LNCAP (cell line): ENCODE measurements at regions not wholly inside any gene's neighbourhood (a gene's known extent, or its start where the extent isn't known, plus 50 kb on each side); places are given as distances from the start of the nearest gene placed in this dataset.

Source experiments
- TF ChIP-seq, protein P1 (sequence below): fragments of 450-650 bp; IDR thresholded peaks from 2 replicates; pipeline ENCODE4 v1.5.1; 2017; ENCODE audit warnings: mild to moderate bottlenecking

DNA sequence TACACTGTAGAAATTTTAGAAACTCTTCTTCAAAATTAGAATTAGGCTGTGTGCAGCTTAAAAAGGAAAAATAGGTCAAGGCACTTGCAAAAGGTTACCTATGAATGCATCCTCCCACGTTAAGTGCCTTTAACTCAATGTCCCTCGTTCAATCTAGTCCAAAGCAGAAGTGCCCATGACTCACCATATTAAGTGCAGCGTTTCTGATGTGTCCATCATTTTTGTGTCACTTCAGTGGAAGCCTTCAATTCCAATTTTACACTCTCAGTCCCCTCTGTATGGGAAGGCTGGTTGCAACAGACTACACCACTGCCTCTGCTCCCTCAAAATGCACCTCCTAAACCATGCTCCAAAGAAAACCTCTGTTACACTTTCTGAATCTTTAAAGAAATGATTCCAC lies 53.4 kb downstream of the FOXB1 start:
- TF ChIP-seq, protein P1, sequence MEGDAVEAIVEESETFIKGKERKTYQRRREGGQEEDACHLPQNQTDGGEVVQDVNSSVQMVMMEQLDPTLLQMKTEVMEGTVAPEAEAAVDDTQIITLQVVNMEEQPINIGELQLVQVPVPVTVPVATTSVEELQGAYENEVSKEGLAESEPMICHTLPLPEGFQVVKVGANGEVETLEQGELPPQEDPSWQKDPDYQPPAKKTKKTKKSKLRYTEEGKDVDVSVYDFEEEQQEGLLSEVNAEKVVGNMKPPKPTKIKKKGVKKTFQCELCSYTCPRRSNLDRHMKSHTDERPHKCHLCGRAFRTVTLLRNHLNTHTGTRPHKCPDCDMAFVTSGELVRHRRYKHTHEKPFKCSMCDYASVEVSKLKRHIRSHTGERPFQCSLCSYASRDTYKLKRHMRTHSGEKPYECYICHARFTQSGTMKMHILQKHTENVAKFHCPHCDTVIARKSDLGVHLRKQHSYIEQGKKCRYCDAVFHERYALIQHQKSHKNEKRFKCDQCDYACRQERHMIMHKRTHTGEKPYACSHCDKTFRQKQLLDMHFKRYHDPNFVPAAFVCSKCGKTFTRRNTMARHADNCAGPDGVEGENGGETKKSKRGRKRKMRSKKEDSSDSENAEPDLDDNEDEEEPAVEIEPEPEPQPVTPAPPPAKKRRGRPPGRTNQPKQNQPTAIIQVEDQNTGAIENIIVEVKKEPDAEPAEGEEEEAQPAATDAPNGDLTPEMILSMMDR: no peak

- TF ChIP-seq, protein P1: no peak
Observed at GRCh38 chr15:60059186-60059585, 55.1 kb downstream of the FOXB1 start.

- TF ChIP-seq, protein P1: no peak
Observed at GRCh38 chr15:60061758-60062157, 57.6 kb downstream of the FOXB1 start.

DNA sequence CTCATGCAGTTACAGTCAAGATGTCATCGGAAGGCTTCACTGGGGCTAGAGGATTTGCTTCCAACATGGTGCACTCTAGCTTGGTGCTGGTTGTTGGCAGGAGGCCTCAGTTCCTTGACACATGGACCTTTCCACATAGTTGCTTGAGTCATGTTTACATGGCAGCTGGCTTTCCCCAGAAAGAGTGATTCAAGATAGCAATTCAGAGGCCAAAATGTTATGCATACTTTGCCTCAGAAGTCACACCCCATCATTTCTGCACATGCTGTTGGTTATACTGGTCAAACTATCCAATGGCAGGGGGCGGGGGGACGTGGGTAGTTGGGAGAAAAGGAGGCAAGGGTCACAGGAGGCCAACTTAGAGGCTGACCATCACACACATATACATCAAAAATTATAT lies 58.7 kb downstream of the FOXB1 start:
- TF ChIP-seq, protein P1: no peak

GRCh38 chr15:60065951-60066350 lies 61.8 kb downstream of the FOXB1 start:
- TF ChIP-seq, protein P1: no peak

GRCh38 chr15:60070838-60071493 lies 66.9 kb downstream of the FOXB1 start:
- TF ChIP-seq, protein P1: no peak

DNA sequence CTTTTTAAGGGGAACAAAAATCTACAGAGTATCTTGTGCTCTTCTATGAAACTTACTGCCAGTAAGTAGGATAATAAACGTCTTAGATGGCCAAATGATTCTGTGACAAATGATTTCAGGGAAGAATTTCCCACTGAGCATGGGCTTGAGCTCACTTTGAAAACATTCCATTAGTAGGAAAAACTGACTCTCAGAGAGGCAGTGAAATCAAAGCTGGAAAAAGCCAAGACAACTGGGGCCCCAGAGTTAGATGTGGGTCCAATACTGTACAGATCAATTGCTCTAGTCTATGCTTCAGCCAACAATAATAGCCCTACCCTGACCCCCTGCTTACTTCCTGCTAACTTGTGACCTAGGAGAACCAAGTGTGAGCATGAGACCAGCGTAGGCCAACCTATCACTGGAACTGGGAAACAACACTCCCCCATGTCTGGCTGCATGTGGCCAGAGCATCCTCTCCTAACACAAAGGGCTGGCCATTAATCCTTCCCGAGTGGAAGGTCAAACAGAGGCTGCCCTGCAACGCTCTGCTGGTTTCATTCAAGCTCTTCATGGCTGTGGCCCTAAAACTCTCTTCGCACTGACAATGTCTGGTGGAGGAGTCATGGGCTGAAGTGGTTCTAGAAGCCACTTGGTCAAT lies 68.8 kb downstream of the FOXB1 start:
- TF ChIP-seq, protein P1: no peak

DNA sequence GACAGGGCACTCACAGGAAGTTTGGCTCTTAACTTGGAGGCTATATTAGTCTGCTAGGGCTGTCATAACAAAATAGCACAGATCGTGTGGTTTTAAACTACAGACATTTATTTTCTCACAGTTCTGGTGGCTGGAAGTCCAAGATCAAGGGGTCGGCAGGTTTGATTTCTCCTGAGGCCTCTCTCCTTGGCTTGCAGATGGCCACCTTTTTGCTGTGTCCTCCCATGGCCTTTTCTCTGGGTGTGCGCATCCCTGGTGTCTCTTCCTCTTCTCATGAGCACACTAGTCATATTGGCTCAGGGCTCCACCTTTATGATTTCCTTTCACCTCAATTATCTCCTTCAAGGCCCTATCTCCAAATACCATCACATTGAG lies 69.3 kb downstream of the FOXB1 start:
- TF ChIP-seq, protein P1: no peak
